HL-60 (cell line): ENCODE measurements at regions not wholly inside any gene's neighbourhood (a gene's known extent, or its start where the extent isn't known, plus 50 kb on each side); places are given as distances from the start of the nearest gene placed in this dataset.
"Not testable (repeated sequence)": the region's sequence is repeated elsewhere in the genome, so short reads cannot be mapped to it uniquely, and the experiment has no call there.

Source experiments
- DNase-seq, 2 experiments: peaks; one replicate each; pipeline ENCODE4 v3.0.0-alpha.2; 2010 to 2020; ENCODE audit warnings: low read depth in 1 of 2, low spot score in 1 of 2
- H3K27ac ChIP-seq: fragments of 250-450 bp; sonication (Bioruptor Pico); replicated peaks from 2 replicates; pipeline ENCODE4 v1.5.1; 2020; ENCODE audit warnings: mild to moderate bottlenecking, moderate library complexity
- H3K27me3 ChIP-seq: fragments of 250-450 bp; sonication (Bioruptor Pico); 2 replicates; pipeline ENCODE4 v1.5.1; 2021; ENCODE audit warnings: mild to moderate bottlenecking, moderate library complexity; ENCODE audit not compliant: insufficient read depth, poor library complexity, severe bottlenecking
- H3K4me3 ChIP-seq: replicated peaks from 2 replicates; pipeline ENCODE4 v1.5.1; 2011; ENCODE audit warnings: mild to moderate bottlenecking, control low read depth, low read length; ENCODE audit not compliant: insufficient read depth
- GABPA ChIP-seq: IDR thresholded peaks from 2 replicates; pipeline ENCODE4 v1.6.1; 2012; ENCODE audit warnings: low read depth
- POLR2AphosphoS5 ChIP-seq: IDR thresholded peaks from 2 replicates; pipeline ENCODE4 v1.6.1; 2012; ENCODE audit warnings: low read depth
- SPI1 ChIP-seq: IDR thresholded peaks from 2 replicates; pipeline ENCODE4 v1.6.1; 2012; ENCODE audit warnings: low read depth, mild to moderate bottlenecking, borderline replicate concordance
- TF ChIP-seq, protein P1 (sequence below): IDR thresholded peaks from one replicate; pipeline ENCODE4 v1.5.1; 2011; ENCODE audit warnings: low read length, control low read depth, inconsistent platforms; ENCODE audit not compliant: insufficient read depth
- TF ChIP-seq, protein P2 (sequence below): IDR thresholded peaks from 2 replicates; pipeline ENCODE4 v1.6.1; 2012; ENCODE audit warnings: low read depth; ENCODE audit not compliant: insufficient replicate concordance

DNA sequence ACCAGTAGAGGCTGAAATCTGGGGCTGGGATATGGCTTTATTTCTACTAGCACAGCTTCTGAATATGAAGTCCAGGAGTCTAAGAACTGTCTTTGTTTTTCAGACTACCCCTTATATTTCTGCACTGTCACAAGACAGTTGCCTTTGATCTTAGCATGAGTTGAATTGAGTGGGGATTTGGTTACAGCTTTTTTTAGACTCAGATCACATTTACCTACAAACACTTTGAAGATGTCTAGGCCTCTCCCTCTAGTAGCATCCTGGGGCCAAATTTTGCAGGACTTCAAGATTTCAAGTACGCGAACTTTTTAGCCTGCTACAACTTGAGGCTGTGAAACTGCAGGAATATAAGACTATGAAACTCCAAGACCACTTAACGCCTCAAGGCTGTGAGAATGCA lies 240.2 kb downstream of the NEBL start:
- Histone ChIP-seq H3K4me3 (no peak overlapping the region), H3K27me3 (no peaks in the 10 kb centered on the region), H3K27ac (no peak overlapping the region)
- DNase-seq: no peak
- TF ChIP-seq SPI1: no peak
- TF ChIP-seq, protein P1, sequence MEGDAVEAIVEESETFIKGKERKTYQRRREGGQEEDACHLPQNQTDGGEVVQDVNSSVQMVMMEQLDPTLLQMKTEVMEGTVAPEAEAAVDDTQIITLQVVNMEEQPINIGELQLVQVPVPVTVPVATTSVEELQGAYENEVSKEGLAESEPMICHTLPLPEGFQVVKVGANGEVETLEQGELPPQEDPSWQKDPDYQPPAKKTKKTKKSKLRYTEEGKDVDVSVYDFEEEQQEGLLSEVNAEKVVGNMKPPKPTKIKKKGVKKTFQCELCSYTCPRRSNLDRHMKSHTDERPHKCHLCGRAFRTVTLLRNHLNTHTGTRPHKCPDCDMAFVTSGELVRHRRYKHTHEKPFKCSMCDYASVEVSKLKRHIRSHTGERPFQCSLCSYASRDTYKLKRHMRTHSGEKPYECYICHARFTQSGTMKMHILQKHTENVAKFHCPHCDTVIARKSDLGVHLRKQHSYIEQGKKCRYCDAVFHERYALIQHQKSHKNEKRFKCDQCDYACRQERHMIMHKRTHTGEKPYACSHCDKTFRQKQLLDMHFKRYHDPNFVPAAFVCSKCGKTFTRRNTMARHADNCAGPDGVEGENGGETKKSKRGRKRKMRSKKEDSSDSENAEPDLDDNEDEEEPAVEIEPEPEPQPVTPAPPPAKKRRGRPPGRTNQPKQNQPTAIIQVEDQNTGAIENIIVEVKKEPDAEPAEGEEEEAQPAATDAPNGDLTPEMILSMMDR: no peak
- TF ChIP-seq, protein P2, sequence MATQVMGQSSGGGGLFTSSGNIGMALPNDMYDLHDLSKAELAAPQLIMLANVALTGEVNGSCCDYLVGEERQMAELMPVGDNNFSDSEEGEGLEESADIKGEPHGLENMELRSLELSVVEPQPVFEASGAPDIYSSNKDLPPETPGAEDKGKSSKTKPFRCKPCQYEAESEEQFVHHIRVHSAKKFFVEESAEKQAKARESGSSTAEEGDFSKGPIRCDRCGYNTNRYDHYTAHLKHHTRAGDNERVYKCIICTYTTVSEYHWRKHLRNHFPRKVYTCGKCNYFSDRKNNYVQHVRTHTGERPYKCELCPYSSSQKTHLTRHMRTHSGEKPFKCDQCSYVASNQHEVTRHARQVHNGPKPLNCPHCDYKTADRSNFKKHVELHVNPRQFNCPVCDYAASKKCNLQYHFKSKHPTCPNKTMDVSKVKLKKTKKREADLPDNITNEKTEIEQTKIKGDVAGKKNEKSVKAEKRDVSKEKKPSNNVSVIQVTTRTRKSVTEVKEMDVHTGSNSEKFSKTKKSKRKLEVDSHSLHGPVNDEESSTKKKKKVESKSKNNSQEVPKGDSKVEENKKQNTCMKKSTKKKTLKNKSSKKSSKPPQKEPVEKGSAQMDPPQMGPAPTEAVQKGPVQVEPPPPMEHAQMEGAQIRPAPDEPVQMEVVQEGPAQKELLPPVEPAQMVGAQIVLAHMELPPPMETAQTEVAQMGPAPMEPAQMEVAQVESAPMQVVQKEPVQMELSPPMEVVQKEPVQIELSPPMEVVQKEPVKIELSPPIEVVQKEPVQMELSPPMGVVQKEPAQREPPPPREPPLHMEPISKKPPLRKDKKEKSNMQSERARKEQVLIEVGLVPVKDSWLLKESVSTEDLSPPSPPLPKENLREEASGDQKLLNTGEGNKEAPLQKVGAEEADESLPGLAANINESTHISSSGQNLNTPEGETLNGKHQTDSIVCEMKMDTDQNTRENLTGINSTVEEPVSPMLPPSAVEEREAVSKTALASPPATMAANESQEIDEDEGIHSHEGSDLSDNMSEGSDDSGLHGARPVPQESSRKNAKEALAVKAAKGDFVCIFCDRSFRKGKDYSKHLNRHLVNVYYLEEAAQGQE: no peak

DNA sequence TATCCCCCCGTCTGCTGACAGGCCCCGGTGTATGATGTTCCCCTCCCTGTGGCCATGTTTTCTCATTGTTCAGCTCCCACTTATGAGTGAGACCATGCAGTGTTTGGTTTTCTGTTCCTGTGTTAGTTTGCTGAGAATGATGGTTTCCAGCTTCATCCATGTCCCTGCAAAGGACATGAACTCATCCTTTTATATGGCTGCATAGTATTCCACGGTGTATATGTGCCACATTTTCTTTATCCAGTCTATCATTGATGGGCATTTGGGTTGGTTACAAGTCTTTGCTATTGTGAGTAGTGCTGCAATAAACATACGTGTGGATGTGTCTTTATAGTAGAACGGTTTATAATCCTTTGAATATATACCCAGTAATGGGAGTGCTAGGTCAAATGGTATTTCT lies 244.7 kb downstream of the NEBL start:
- H3K27me3 ChIP-seq, DNase-seq, H3K27ac ChIP-seq, H3K4me3 ChIP-seq: not testable (repeated sequence)

DNA sequence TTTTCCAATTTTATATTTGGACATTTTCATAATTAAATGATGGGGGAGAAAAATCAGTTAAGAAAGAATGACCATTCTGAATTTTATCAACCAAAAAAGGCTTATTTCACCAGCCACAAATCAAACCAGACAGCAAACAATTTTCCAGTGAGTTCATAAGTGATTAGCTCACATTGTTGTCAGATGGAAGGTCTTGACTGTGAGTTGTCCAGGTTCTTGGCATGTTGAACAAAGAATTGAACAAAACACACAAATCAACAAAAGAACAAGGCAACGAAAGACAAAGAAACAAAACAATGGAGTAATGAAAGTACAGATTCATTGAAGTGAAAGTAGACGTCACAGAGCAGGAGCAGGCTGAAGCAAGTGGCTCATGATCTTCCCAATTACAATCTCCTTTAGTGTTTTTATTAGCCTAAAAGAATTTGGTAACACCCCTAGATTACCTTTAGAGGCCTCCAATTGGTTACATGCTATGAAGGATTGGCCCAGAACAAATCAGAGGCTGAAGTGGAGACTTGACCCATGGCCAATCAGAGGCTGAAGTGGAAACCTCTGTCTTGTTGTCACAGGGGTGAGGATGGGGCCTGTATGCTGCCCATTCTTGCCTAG lies 248.7 kb downstream of the NEBL start:
- Histone ChIP-seq H3K27me3 (no peaks in the 10 kb centered on the region), H3K27ac (no peak overlapping the region), H3K4me3 (no peak overlapping the region)
- TF ChIP-seq, protein P2: no peak
- TF ChIP-seq GABPA (no peak), POLR2AphosphoS5 (no peak), SPI1 (no peak)
- TF ChIP-seq, protein P1: no peak
- no peak for DNase-seq

DNA sequence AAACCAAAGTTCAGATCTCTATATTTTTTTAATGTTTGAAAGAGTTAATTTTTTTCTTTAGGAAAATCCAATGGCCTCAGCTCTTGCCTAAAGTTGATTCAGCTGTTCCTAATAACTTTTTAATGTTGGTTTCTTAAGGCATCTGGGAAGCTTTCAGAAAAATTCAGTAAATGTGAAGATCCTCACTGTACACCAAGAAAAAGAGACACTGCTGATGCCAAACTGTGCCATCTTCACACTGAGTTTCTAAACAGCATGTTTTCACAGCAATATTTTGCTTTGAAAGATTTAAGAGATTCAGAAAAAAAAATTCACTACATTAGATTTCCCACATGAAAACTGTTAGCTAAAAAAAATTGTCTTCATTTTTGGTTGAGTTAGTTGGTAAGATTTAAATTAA lies 249.4 kb downstream of the NEBL start:
- no peak for DNase-seq
- H3K27me3 ChIP-seq: no peaks in the 10 kb centered on the region
- TF ChIP-seq, protein P2: no peak
- TF ChIP-seq, protein P1: no peak
- TF ChIP-seq GABPA (no peak), POLR2AphosphoS5 (no peak), SPI1 (no peak)
- H3K4me3 ChIP-seq: no peak overlapping the region
- no peak overlapping the region for H3K27ac ChIP-seq
